T1000 (cell line): ENCODE measurements at regions not wholly inside any gene's neighbourhood (a gene's known extent, or its start where the extent isn't known, plus 50 kb on each side); places are given as distances from the start of the nearest gene placed in this dataset.
A peak's percentile ranks its signal among the peaks of the same experiment; 100 is the strongest.
"Not testable (repeated sequence)": the region's sequence is repeated elsewhere in the genome, so short reads cannot be mapped to it uniquely, and the experiment has no call there.

Experiments used
- DNase-seq: peaks from one replicate; lab custom pipeline; 2025; ENCODE audit warnings: mixed read lengths; lab: John Stamatoyannopoulos, UW

GRCh38 chr1:66460776-66461175 lies 73.2 kb upstream of the SGIP1 start:
- DNase-seq = no peak

GRCh38 chr1:66462313-66462712 lies 71.6 kb upstream of the SGIP1 start:
- DNase-seq = no peak

- DNase-seq = no peak
Measured at GRCh38 chr1:66464351-66464750, 69.6 kb upstream of the SGIP1 start.

DNA sequence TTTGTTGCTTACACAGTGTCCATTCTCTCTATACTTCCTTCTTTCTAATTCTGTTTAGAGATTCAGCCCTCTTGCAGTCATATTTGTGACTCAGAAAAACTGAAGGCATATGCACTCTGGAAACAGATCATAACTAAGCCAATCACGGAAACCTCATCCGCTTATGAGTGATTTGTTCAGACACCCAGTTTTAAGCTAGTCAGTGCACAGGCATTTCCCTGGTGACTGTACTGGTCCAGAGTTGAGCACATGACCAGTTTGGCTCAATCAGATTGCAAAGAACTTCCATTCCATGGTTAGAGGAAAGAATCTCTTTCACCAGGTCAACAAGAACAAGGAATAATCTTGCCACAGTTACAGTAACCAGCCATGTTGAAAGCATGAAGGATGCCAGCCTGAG lies 69.2 kb upstream of the SGIP1 start:
- peak; percentile 43 for DNase-seq

- DNase-seq = not testable (repeated sequence)
Measured at GRCh38 chr1:66466695-66467094, 67.3 kb upstream of the SGIP1 start.

GRCh38 chr1:66468722-66469121 lies 65.2 kb upstream of the SGIP1 start:
- no peak for DNase-seq

- no peak for DNase-seq
Measured at GRCh38 chr1:66475940-66476339, 58.0 kb upstream of the SGIP1 start.

DNA sequence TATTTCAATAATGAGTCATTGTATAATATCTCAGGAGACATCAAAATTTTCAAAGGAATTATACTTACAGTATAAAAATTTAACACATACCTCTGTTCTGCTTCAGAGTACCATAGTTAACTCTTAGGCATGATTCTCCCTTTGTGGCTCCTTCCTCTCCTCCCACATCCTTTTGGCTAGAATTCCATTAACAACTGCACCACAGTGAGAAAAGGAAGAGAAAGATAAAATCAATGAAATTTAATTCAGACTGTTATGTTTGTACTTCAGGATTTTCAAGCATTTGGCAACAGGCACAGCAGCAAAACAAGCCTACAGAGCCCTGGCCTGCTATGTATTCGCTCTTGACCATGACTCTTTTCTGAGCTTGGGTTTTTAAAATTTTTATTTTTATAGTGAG lies 57.2 kb upstream of the SGIP1 start:
- DNase-seq = no peak

DNA sequence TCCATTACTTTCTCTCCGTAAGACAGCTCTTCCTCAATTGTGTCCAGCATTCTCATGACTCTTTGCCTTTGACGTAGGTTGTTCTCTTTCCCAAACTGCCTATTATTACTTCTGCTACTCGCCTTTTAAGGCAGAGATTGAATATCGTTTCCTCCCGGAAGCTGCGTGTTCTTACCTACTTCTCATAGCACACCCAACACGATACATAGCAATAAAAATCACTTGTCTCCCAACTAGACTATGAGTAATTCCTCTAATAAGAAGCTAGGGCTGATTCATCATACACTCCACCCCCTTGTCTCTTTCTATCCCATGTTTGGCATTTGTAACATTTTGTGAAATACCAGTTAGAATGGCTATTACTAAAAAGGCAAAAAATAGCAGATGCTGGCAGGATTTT lies 55.8 kb upstream of the SGIP1 start:
- DNase-seq = no peak

DNA sequence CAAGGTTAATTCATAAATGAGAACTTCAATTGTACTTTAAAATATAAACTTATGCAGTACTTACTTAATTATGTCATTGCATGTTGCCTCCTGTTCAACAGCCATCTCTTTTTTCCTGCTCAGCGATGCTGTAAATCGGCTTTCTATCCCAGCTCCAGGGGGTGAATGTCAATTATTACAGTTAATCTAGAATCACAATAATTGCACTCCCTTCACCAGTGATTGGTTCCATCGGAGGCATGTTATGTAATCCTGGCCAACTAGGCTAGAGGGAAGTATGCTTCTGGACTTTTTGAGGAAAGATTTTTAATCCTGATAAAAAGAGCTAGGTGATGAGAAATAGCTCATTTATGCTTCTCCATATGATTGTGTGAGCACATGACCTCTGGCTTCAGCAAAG lies 53.8 kb upstream of the SGIP1 start:
- no peak for DNase-seq

DNA sequence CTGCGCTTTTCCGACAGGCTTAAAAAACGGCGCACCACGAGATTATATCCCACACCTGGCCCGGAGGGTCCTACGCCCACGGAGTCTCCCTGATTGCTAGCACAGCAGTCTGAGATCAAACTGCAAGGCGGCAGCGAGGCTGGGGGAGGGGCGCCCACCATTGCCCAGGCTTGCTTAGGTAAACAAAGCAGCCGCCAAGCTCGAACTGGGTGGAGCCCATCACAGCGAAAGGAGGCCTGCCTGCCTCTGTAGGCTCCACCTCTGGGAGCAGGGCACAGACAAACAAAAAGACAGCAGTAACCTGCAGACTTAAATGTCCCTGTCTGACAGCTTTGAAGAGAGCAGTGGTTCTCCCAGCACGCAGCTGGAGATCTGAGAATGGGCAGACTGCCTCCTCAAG lies 52.7 kb upstream of the SGIP1 start:
- not testable (repeated sequence) for DNase-seq
